HCT116 (cell line): ENCODE measurements at regions not wholly inside any gene's neighbourhood (a gene's known extent, or its start where the extent isn't known, plus 50 kb on each side); places are given as distances from the start of the nearest gene placed in this dataset.

Source experiments
- ATAC-seq: fragments of 200-7000 bp; cut with Tn5 transposase; 2 replicates; pipeline ENCODE4 v1.9.1; 2020; ENCODE audit warnings: mild to moderate bottlenecking, moderate library complexity
- BruUV-seq: library from RNA; stranded (reverse); fragments of 400-500 nt; replicated peaks from 2 replicates; lab custom pipeline; 2021; lab: Mats Ljungman, UMichigan
- CTCF ChIA-PET: fragments of 300-600 bp; sonication (Branson Sonifier 250); formaldehyde crosslinking; loops from one replicate; lab custom pipeline; 2021; ENCODE audit warnings: antibody characterized with exemption; lab: Charles Lee
- POLR2A ChIA-PET: fragments of 300-600, 350-600 bp; sonication (Branson Sonifier 250); formaldehyde crosslinking; loops from one replicate; lab custom pipeline; 2021; ENCODE audit warnings: antibody characterized with exemption; lab: Charles Lee
- RAD21 ChIA-PET, 2 experiments: fragments of 300-600 bp; sonication (Branson Sonifier 250); formaldehyde crosslinking; loops; one replicate each; lab custom pipeline; 2023; ENCODE audit warnings: low total read pairs in 2 of 2; ENCODE audit not compliant: uncharacterized antibody in 2 of 2, unreplicated experiment in 2 of 2, low non-redundant PET in 1 of 2; lab: Charles Lee
- DNase-seq: peaks from one replicate; pipeline ENCODE4 v3.0.0-alpha.2; 2010; ENCODE audit warnings: low read depth, low spot score
- H2AFZ ChIP-seq: fragments of 200-600 bp; shearing (Covaris generic), sonication (generic); 2 replicates; pipeline ENCODE4 v1.6.1; 2017; ENCODE audit warnings: low read depth, mixed run types, mixed read lengths, antibody characterized with exemption, low read length; ENCODE audit not compliant: poor library complexity, severe bottlenecking
- H3K27ac ChIP-seq: 2 replicates; pipeline ENCODE4 v1.5.1; 2012; ENCODE audit warnings: low read depth, low read length
- H3K27me3 ChIP-seq: fragments of 200-600 bp; sonication (generic); 2 replicates; pipeline ENCODE4 v1.6.1; 2016; ENCODE audit warnings: mixed run types, low read length, mixed read lengths; ENCODE audit not compliant: insufficient read depth
- H3K36me3 ChIP-seq, 2 experiments: fragments of 200-500 bp in 1 of 2; fragments of 200-600 bp in 1 of 2; sonication (Bioruptor generic) in 1 of 2; sonication (generic) in 1 of 2; 2 replicates each; pipeline versions ENCODE4 v1.5.1 to v1.6.1; 2014 to 2016; ENCODE audit warnings: low read length in 2 of 2, inconsistent platforms in 1 of 2, mixed read lengths in 1 of 2, mixed run types in 1 of 2; ENCODE audit not compliant: insufficient read depth in 2 of 2, control insufficient read depth in 1 of 2
- H3K4me1 ChIP-seq, 2 experiments: fragments of 200-600 bp in 1 of 2; sonication (generic) in 1 of 2; 2 replicates each; pipeline versions ENCODE4 v1.5.1 to v1.6.1; 2012 to 2017; ENCODE audit warnings: low read length in 2 of 2, inconsistent platforms in 1 of 2, mild to moderate bottlenecking in 1 of 2, mixed read lengths in 1 of 2, mixed run types in 1 of 2, moderate library complexity in 1 of 2; ENCODE audit not compliant: insufficient read depth in 2 of 2, control insufficient read depth in 1 of 2
- H3K4me2 ChIP-seq: fragments of 200-600 bp; sonication (generic); 2 replicates; pipeline ENCODE4 v1.6.1; 2017; ENCODE audit warnings: mixed run types, low read length, mixed read lengths
- H3K4me3 ChIP-seq, 2 experiments: fragments of 200-600 bp in 1 of 2; sonication (generic) in 1 of 2; replicated peaks in 1 of 2; 2 replicates each; pipeline ENCODE4 v1.5.1; 2011 to 2016; ENCODE audit warnings: low read length in 2 of 2, control low read depth in 1 of 2, low read depth in 1 of 2, mild to moderate bottlenecking in 1 of 2, mixed read lengths in 1 of 2, mixed run types in 1 of 2
- H3K79me2 ChIP-seq: fragments of 200-600 bp; sonication (generic); 2 replicates; pipeline ENCODE4 v1.6.1; 2017; ENCODE audit warnings: mild to moderate bottlenecking, mixed run types, low read length, moderate library complexity, mixed read lengths; ENCODE audit not compliant: insufficient read depth
- H3K9ac ChIP-seq: fragments of 200-600 bp; sonication (generic); 2 replicates; pipeline ENCODE4 v1.6.1; 2016; ENCODE audit warnings: low read length, mixed read lengths
- H3K9me2 ChIP-seq: fragments of 200-600 bp; sonication (generic), shearing (Covaris generic); 2 replicates; pipeline ENCODE4 v1.6.1; 2017; ENCODE audit warnings: mixed run types, mild to moderate bottlenecking, moderate library complexity; ENCODE audit not compliant: insufficient read depth
- H3K9me3 ChIP-seq, 2 experiments: fragments of 200-500 bp in 1 of 2; fragments of 200-600 bp in 1 of 2; sonication (Bioruptor generic) in 1 of 2; sonication (generic) in 1 of 2; 2 replicates each; pipeline ENCODE4 v1.6.1; 2014 to 2017; ENCODE audit warnings: low read length in 2 of 2, mixed read lengths in 2 of 2, inconsistent platforms in 1 of 2, low read depth in 1 of 2, mild to moderate bottlenecking in 1 of 2, mixed run types in 1 of 2, moderate library complexity in 1 of 2; ENCODE audit not compliant: control insufficient read depth in 1 of 2, insufficient read depth in 1 of 2
- H4K20me1 ChIP-seq: fragments of 200-600 bp; sonication (generic), shearing (Covaris generic); 2 replicates; pipeline ENCODE4 v1.6.1; 2017; ENCODE audit warnings: mixed run types, mild to moderate bottlenecking, moderate library complexity; ENCODE audit not compliant: insufficient read depth
- CBX3 ChIP-seq: IDR thresholded peaks from 2 replicates; pipeline ENCODE4 v1.6.1; 2012; ENCODE audit warnings: low read depth
- EZH2 ChIP-seq: fragments of 200-600 bp; sonication (generic); IDR thresholded peaks from 2 replicates; pipeline ENCODE4 v1.6.1; 2017; ENCODE audit warnings: antibody characterized with exemption, mixed run types
- FOSL1 ChIP-seq: IDR thresholded peaks from 2 replicates; pipeline ENCODE4 v1.6.1; 2012; ENCODE audit warnings: low read depth
- RAD21 ChIP-seq: IDR thresholded peaks from 2 replicates; pipeline ENCODE4 v1.6.1; 2012; ENCODE audit warnings: low read depth, mild to moderate bottlenecking
- SIN3A ChIP-seq: IDR thresholded peaks from 2 replicates; pipeline ENCODE4 v1.6.1; 2012; ENCODE audit warnings: low read depth
- SP1 ChIP-seq: IDR thresholded peaks from 2 replicates; pipeline ENCODE4 v1.6.1; 2012; ENCODE audit warnings: low read depth
- ZNF274 ChIP-seq: fragments of 200-500 bp; sonication (Bioruptor generic); IDR thresholded peaks from 2 replicates; pipeline ENCODE4 v1.6.1; 2014; ENCODE audit warnings: mild to moderate bottlenecking, low read depth, low read length, inconsistent platforms
- intact Hi-C: fragments of 100-400 bp; cut with micrococcal nuclease; formaldehyde crosslinking; loops from 2 replicates; pipeline ENCODE4 v1.10.0; 2022
- TF ChIP-seq, protein P1 (sequence below), 3 experiments: fragments of 200-600 bp in 1 of 3; sonication (generic) in 1 of 3; IDR thresholded peaks in 2 of 3; conservative IDR thresholded peaks in 1 of 3; 2 replicates each; pipeline ENCODE4 v1.5.1; 2012 to 2017; ENCODE audit warnings: low read depth in 2 of 3, low read length in 2 of 3, antibody characterized with exemption in 1 of 3, borderline replicate concordance in 1 of 3, control low read depth in 1 of 3, mild to moderate bottlenecking in 1 of 3, mixed read lengths in 1 of 3, mixed run types in 1 of 3, moderate library complexity in 1 of 3; ENCODE audit not compliant: insufficient read depth in 1 of 3
- TF ChIP-seq, protein P2 (sequence below): IDR thresholded peaks from 2 replicates; pipeline ENCODE4 v1.6.1; 2012; ENCODE audit warnings: low read depth
- TF ChIP-seq, protein P3 (sequence below): IDR thresholded peaks from 2 replicates; pipeline ENCODE4 v1.6.1; 2012

DNA sequence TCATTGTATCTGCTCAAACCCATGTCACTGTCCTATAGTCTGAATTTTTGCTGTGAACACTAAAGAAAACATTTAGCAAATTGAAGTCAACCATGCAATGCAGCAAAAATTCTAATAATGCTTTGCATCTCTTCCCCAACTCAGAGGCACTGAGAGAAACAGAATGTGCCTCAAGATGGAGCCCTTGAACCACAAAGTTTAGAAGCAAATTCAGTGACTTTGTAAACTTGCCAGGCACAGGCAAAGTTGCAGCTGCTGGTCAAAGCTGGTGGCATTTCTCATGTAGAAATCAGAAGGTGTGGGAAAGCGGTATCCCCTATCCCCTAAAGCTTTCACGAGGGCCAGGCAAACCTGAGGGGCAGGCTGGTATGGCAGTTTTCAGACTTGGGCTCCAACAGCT is 121.7 kb upstream of the DIPK2B start:
- no TSS peak for BruUV-seq
- peak; percentile 49 for ATAC-seq
- POLR2A ChIA-PET = interaction anchor here (0.9 to 1.4 kb wide), 3 partner anchors 184 to 1086 kb away, joined by 3 to 4 read pairs (median 3); no protein-coding TSS in a partner anchor
- H3K79me2 ChIP-seq = no peaks in the 10 kb centered on the region
- H3K9ac ChIP-seq = no peak overlapping the region
- no peaks in the 10 kb centered on the region for H4K20me1 ChIP-seq
- H3K4me3 ChIP-seq = no peak overlapping the region
- no peaks in the 10 kb centered on the region for H3K36me3 ChIP-seq
- peak overlapping the region; percentile 76; the same call in 1 of the 2 replicates for H3K27ac ChIP-seq
- TF ChIP-seq RAD21 (peak; percentile 81), SP1 (peak; percentile 29; the same call in 1 of the 2 replicates), SIN3A (no peak), EZH2 (no peak), CBX3 (0 out of 2 replicates have a peak, but pooled peaks have one; percentile 17), FOSL1 (no peak), ZNF274 (no peak)
- TF ChIP-seq, protein P1, sequence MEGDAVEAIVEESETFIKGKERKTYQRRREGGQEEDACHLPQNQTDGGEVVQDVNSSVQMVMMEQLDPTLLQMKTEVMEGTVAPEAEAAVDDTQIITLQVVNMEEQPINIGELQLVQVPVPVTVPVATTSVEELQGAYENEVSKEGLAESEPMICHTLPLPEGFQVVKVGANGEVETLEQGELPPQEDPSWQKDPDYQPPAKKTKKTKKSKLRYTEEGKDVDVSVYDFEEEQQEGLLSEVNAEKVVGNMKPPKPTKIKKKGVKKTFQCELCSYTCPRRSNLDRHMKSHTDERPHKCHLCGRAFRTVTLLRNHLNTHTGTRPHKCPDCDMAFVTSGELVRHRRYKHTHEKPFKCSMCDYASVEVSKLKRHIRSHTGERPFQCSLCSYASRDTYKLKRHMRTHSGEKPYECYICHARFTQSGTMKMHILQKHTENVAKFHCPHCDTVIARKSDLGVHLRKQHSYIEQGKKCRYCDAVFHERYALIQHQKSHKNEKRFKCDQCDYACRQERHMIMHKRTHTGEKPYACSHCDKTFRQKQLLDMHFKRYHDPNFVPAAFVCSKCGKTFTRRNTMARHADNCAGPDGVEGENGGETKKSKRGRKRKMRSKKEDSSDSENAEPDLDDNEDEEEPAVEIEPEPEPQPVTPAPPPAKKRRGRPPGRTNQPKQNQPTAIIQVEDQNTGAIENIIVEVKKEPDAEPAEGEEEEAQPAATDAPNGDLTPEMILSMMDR (IDR thresholded peaks at IDR 0.05 in 2 of 3, conservative IDR thresholded peaks at IDR 0.05 in 1 of 3; ENCODE audit: borderline replicate concordance in 1 of 3, insufficient read depth in 1 of 3, low read depth in 2 of 3, low read length in 2 of 3) = peak; percentile 19 to 40 (median 22); a peak in 3 of 6 replicates
- TF ChIP-seq, protein P2, sequence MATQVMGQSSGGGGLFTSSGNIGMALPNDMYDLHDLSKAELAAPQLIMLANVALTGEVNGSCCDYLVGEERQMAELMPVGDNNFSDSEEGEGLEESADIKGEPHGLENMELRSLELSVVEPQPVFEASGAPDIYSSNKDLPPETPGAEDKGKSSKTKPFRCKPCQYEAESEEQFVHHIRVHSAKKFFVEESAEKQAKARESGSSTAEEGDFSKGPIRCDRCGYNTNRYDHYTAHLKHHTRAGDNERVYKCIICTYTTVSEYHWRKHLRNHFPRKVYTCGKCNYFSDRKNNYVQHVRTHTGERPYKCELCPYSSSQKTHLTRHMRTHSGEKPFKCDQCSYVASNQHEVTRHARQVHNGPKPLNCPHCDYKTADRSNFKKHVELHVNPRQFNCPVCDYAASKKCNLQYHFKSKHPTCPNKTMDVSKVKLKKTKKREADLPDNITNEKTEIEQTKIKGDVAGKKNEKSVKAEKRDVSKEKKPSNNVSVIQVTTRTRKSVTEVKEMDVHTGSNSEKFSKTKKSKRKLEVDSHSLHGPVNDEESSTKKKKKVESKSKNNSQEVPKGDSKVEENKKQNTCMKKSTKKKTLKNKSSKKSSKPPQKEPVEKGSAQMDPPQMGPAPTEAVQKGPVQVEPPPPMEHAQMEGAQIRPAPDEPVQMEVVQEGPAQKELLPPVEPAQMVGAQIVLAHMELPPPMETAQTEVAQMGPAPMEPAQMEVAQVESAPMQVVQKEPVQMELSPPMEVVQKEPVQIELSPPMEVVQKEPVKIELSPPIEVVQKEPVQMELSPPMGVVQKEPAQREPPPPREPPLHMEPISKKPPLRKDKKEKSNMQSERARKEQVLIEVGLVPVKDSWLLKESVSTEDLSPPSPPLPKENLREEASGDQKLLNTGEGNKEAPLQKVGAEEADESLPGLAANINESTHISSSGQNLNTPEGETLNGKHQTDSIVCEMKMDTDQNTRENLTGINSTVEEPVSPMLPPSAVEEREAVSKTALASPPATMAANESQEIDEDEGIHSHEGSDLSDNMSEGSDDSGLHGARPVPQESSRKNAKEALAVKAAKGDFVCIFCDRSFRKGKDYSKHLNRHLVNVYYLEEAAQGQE = no peak
- TF ChIP-seq, protein P3, sequence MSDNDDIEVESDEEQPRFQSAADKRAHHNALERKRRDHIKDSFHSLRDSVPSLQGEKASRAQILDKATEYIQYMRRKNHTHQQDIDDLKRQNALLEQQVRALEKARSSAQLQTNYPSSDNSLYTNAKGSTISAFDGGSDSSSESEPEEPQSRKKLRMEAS = peak; percentile 21; the same call in 1 of the 2 replicates
- TF ChIP-seq, all 23 proteins: peak for 5
- H3K9me2 ChIP-seq = no peaks in the 10 kb centered on the region
- CTCF ChIA-PET = interaction anchor here (0.9 to 2.9 kb wide), 5 partner anchors 187 to 1086 kb away, joined by 3 to 9 read pairs (median 5); no protein-coding TSS in a partner anchor
- no peak overlapping the region for H2AFZ ChIP-seq
- DNase-seq = peak; percentile 51
- H3K27me3 ChIP-seq = no peaks in the 10 kb centered on the region
- no peak overlapping the region for H3K4me2 ChIP-seq
- no peaks in the 10 kb centered on the region for H3K9me3 ChIP-seq
- RAD21 ChIA-PET = interaction anchor here (0.6 to 1.1 kb wide), 3 partner anchors 148 to 1054 kb away, joined by 3 to 7 read pairs (median 4); no protein-coding TSS in a partner anchor
- intact Hi-C loops = loop anchor here (1.0 to 10.0 kb wide), 7 partner anchors 184 to 1082 kb away; no protein-coding TSS in a partner anchor
- peaks cover 8 to 31% of the 10 kb centered on the region in 2 experiments; a peak in 3 of 4 replicates for H3K4me1 ChIP-seq
